Suppressor macrophage (primary cell): ENCODE measurements at regions not wholly inside any gene's neighbourhood (a gene's known extent, or its start where the extent isn't known, plus 50 kb on each side); places are given as distances from the start of the nearest gene placed in this dataset.

Source experiments
- DNase-seq, 4 experiments: peaks; one replicate each; pipeline ENCODE4 v3.0.0-alpha.2; 2020 to 2022

- DNase-seq, result no peak
These were observed 117.7 kb downstream of the GAS1 start for GRCh38 chr9:86829496-86830046.

DNA sequence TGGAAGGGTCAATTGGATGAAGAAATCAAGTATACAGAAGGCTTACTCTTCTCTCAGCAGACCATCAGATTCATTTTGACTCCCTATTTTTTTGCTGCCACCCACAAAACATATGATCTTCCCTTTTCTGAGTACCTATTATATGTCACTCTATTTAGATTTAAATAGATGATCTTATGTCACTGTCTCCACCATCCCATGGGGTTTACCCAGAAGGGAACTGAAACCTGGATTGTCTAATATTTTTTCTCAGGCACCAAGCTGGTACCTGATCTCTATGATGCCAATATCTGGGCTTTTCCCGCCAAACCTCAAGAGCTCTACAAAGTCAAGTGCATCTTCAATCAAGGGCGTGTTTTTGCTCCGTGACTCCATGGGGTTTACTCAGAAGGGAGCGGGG is 118.7 kb downstream of the GAS1 start:
- peak in 3 of 4 experiments; percentile 7 to 32 (median 22) for DNase-seq

GRCh38 chr9:86827893-86828292 is 119.4 kb downstream of the GAS1 start:
- peak in 1 of 4 experiments; percentile 3 for DNase-seq

GRCh38 chr9:86825299-86825698 is 122.0 kb downstream of the GAS1 start:
- no peak for DNase-seq

DNA sequence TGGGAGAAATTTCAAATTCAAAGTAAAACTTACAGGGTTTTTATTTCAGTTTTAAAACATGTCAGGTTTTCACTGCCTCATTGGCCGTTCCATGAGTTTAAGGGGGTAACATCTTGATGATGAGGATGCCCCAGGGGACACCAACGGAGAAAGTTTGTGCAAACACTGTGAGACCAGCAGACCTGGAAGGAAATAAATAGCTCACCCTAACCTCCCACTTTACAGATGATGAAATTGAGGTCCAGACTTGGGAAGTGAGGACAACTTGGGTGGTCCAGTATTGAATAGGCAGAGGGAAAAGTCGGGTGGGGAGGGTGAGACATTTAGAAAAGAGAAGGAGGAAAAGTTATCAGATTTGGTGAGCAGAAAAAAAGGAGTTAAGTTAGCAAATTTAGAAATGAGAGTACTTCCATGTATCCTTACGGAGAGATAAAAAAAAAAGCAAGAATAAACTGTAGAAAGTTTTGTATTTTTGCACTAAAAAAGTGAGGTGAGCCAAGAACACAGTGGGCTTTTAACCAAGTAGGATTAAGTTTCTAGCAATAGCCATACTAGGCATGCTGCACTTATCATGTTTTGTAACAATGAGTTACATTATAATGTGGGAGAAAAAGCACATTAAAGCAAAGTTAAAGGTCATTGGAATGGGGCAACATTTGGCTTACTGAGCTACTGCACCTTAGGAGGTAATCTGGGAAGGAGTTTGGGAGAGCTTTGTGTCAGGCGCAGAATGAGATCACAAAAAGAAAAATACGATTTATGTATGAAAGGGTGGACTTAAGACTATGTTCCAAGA is 125.1 kb downstream of the GAS1 start:
- no peak for DNase-seq

GRCh38 chr9:86821006-86821845 is 126.1 kb downstream of the GAS1 start:
- no peak for DNase-seq

DNA sequence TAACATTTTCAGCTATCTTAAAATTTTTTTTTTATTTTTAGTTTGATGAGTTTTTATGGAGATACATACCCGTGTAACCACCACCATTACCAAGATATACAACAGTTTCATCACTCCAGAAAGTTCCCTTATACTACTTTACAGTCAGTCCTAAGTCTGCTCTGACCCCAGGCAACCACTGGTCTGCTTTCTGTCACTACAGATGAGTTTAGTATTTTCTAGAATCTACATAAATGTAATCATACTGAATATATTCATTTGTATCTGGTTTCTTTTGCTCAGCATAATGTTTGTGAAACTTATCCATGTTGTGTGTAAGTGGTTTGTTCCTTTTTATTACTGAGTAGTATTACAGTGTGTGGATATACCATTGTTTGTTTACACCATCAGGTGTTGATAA is 127.8 kb downstream of the GAS1 start:
- no peak for DNase-seq

- no peak for DNase-seq
These were observed 128.7 kb downstream of the GAS1 start for GRCh38 chr9:86818636-86819035.

DNA sequence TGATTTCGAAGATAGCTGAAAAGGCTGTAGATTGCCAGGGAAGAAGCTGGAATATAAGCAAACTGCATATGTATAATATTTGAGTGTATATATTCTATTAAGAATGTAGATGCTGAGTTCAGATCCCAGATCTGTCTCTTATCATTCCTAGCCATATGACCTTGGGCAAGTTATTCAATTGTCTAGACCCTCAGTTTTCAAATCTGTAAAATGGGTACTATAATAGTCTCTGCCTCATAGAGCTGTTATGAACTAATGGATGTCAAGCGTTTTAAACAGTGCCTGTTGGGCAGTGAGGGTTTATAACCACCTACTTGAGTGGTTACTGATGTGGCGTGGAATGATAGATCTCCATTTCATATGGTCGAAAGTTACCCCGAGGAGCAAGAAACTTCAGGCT is 130.4 kb downstream of the GAS1 start:
- no peak for DNase-seq

DNA sequence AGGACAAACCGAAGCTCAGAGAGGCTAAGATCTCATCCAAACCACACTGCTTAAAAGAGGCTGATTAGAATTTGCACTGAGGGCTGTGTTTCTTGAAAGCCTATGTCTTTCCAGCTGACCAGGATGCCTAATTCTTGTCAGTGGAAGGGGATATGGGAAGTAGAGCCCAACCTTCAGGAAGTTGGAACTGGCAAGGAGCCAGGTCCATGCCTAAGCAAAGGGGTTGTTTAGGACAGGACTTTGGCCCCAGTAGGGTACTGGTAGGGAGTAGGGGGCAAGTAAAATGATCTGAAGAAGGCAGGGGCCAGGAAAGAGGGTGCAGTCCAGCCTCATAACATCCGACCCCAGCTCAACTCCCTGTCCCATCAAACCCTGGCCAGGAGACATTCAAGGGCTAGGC is 130.9 kb downstream of the GAS1 start:
- DNase-seq, result peak in 3 of 4 experiments; percentile 7 to 31 (median 11)

- no peak for DNase-seq
These were observed 134.7 kb downstream of the GAS1 start for GRCh38 chr9:86812616-86813015.

- no peak for DNase-seq
These were observed 137.4 kb downstream of the GAS1 start for GRCh38 chr9:86809759-86810367.

GRCh38 chr9:86809151-86809550 is 138.2 kb downstream of the GAS1 start:
- DNase-seq, result no peak

DNA sequence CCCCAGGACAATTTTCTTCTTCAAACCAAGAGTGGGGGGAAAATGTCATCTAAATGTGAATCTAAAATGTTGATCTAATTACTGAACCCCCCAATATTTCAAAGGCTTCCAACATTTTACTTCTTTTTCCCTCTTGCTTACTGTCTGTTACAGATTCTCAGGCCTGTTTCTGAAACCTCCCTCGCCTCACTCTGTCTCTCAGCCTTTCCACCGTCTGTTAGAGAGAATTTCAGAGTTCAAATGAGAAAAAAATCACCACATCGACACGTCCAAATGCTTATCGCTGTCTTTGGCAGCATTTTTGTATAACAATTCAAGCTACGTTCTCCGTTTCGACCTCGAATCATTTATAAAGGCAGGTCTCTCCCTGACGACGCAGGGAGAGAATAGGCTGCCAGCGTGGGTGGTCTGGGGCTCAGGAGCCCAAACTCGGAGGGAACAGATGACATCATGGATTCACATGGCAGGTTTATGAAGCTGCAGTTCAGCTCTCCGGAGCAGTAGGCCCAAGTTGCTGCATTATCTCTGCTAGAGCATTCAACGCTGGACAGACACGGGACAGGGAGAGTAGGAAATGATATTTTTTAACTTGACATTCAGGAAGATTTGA is 139.8 kb downstream of the GAS1 start:
- no peak for DNase-seq

DNA sequence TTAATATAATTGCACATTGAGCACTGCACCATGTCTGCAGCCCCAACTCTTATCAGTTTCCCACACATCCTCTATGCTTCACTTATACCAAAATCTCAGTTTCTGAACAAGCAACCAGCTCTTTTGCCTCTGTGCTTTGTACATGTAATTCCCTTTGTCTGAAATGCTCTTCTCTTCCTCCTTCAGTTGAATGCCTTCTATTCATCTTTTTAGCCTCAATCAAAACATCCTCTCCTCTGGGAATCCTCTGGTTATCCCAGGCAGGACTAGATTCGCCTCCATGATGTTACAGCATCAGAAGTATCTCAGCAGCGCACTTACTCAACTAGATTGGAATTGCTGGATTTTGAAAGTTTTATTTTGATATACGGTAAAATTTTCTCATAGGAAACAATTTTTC is 143.3 kb downstream of the GAS1 start:
- no peak for DNase-seq

DNA sequence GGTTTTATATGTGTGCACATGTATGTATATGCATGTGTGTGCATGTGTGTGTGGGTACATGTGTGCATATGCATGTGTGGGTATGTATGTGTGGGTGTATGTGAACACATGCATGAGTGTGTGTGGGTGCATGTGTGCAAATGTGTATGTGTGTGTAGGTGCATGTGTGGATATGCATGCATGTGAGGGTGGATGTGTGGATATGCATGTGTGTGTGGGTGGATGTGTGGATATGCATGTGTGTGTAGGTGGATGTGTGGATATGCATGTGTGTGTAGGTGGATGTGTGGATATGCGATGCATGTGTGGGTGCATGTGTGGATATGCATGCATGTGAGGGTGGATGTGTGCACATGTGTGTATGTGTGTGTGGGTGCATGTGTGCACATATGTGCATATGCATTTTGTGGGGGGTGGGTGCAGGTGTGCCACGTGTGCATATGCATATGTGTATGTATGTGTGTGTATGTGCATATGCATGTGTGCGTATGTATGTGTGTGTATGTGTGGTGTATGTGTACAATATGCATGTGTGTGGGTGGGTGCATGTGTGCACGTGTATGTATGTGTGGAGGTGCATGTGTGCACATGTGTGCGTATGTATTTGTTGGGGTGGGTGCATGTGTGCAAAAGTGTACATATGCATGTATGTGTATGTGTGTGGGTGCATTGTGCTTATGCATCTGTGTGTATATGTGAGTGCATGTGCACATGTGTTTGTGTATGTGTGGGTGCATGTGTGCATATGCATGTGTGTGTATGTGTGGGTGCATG is 144.2 kb downstream of the GAS1 start:
- DNase-seq, result no peak

DNA sequence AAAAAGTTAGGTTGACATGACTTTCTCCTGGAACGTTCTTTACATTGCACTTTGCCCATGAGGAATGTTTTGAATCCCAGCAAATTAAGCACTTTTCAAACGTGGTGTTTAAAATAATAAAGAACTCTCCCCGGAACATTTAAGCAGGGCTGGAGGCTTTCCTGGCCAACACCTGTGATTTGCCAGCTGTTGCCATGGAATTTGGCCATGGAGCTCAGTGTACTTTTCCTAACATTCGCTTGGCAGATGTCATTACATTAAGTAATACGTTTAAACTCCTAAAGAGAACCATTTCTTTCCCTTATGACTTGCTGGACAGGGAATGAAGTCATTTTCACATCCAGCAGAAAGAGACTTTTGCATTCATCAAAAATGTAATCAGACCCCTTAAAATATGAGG is 146.1 kb downstream of the GAS1 start:
- no peak for DNase-seq

DNA sequence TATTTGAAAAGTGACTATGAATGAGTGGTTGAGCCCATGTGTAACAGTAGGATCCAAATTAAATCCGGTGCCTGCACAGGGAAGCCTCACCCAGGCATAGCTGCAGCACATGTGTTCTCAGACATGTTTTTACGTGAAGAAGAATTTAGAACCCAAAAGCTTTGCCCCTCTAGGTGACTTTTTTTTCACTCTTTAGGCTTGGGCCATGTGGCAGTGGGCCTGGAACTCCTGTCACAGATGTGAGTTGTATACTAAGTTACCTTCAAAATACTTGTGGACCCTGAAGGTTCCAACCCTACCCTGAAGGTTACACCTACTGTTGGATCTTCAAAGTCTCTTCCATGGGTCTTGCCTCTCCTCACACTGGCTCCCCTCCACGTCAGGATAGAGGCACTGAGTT is 146.6 kb downstream of the GAS1 start:
- no peak for DNase-seq

DNA sequence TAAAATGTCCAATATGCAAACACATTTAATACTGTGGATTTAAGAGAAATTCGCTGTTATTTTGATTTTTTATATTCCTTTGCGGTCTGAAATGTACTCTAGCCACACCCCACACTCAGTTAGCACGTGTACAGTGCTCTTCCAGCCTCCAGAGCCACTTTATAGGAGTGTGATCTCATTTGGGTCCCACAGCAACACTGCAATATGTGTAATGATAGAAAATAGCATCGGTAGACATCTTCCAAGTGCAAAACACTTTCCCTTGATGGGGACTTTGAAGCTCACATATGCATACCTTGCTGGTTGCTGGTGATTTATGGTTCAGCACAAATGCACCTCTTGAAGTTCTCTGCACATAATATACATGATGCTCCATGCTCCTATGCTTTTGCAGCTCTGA is 148.3 kb downstream of the GAS1 start:
- DNase-seq, result no peak

- no peak for DNase-seq
These were observed 150.6 kb downstream of the GAS1 start for GRCh38 chr9:86796666-86797065.

DNA sequence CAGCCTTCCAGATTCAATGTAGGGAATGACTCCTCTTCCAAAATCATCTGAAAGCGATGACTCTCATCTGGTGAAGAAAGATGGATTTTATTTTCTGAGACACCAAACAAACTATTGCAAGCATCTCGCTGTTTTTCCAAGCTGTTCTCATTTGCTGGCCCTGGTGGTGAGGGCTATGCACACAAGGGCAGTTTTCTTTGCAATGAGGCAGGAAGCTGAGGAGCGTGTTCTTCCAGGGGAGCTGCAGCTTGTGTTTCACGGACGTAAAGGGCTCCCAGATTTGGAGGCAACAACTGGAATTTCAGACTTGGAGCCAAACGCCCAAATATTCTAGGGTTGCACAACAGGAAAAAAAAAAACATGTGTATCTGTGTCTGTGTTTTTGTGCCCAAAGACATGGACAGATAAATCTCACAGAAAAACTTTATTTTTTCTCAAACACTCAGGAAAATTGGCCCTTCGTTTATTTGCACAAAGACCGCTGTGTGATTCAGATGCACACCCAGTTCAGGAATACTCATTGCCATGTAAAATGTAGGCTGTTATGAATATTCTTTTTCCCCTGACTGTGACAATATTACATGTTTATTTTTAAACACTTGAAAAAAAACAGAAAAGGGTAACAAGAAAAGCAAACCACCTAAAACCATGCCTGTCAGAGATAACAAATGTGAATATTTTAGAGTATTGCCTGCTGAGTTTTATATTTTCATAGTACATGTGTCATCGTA is 151.3 kb downstream of the GAS1 start:
- DNase-seq, result no peak
